ENCODE measurements at regions not wholly inside any gene's neighbourhood (a gene's known extent, or its start where the extent isn't known, plus 50 kb on each side); places are given as distances from the start of the nearest gene placed in this dataset.
"Not testable (repeated sequence)": the region's sequence is repeated elsewhere in the genome, so short reads cannot be mapped to it uniquely, and the experiment has no call there.

DNA sequence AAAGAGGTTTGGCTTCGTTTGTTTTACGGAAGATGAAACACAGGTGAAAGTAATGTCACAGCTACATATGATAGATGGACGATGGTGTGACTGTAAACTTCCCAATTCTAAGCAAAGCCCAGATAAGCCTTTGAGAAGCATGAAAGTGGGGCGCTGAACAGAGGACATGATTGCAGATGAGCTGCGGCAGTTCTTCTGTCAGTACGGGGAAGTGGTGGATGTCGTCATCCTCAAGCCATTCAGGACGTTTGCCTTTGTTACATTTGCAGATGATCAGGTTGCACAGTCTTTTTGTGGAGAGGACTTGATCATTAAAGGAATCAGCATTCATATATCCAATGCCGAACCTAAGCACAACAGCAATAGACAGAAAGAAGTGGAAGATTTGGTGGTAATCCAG is 111.5 kb upstream of the DIAPH3 start (continued):
- TF ChIP-seq, protein P1, sequence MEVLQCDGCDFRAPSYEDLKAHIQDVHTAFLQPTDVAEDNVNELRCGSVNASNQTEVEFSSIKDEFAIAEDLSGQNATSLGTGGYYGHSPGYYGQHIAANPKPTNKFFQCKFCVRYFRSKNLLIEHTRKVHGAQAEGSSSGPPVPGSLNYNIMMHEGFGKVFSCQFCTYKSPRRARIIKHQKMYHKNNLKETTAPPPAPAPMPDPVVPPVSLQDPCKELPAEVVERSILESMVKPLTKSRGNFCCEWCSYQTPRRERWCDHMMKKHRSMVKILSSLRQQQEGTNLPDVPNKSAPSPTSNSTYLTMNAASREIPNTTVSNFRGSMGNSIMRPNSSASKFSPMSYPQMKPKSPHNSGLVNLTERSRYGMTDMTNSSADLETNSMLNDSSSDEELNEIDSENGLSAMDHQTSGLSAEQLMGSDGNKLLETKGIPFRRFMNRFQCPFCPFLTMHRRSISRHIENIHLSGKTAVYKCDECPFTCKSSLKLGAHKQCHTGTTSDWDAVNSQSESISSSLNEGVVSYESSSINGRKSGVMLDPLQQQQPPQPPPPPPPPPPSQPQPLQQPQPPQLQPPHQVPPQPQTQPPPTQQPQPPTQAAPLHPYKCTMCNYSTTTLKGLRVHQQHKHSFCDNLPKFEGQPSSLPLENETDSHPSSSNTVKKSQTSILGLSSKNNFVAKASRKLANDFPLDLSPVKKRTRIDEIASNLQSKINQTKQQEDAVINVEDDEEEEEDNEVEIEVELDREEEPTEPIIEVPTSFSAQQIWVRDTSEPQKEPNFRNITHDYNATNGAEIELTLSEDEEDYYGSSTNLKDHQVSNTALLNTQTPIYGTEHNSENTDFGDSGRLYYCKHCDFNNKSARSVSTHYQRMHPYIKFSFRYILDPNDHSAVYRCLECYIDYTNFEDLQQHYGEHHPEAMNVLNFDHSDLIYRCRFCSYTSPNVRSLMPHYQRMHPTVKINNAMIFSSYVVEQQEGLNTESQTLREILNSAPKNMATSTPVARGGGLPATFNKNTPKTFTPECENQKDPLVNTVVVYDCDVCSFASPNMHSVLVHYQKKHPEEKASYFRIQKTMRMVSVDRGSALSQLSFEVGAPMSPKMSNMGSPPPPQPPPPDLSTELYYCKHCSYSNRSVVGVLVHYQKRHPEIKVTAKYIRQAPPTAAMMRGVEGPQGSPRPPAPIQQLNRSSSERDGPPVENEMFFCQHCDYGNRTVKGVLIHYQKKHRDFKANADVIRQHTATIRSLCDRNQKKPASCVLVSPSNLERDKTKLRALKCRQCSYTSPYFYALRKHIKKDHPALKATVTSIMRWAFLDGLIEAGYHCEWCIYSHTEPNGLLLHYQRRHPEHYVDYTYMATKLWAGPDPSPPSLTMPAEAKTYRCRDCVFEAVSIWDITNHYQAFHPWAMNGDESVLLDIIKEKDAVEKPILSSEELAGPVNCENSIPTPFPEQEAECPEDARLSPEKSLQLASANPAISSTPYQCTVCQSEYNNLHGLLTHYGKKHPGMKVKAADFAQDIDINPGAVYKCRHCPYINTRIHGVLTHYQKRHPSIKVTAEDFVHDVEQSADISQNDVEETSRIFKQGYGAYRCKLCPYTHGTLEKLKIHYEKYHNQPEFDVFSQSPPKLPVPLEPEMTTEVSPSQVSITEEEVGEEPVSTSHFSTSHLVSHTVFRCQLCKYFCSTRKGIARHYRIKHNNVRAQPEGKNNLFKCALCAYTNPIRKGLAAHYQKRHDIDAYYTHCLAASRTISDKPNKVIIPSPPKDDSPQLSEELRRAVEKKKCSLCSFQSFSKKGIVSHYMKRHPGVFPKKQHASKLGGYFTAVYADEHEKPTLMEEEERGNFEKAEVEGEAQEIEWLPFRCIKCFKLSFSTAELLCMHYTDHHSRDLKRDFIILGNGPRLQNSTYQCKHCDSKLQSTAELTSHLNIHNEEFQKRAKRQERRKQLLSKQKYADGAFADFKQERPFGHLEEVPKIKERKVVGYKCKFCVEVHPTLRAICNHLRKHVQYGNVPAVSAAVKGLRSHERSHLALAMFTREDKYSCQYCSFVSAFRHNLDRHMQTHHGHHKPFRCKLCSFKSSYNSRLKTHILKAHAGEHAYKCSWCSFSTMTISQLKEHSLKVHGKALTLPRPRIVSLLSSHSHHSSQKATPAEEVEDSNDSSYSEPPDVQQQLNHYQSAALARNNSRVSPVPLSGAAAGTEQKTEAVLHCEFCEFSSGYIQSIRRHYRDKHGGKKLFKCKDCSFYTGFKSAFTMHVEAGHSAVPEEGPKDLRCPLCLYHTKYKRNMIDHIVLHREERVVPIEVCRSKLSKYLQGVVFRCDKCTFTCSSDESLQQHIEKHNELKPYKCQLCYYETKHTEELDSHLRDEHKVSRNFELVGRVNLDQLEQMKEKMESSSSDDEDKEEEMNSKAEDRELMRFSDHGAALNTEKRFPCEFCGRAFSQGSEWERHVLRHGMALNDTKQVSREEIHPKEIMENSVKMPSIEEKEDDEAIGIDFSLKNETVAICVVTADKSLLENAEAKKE (CRISPR knock-in tag; IDR thresholded peaks at IDR 0.05), result no peak
- TF ChIP-seq, protein P2, sequence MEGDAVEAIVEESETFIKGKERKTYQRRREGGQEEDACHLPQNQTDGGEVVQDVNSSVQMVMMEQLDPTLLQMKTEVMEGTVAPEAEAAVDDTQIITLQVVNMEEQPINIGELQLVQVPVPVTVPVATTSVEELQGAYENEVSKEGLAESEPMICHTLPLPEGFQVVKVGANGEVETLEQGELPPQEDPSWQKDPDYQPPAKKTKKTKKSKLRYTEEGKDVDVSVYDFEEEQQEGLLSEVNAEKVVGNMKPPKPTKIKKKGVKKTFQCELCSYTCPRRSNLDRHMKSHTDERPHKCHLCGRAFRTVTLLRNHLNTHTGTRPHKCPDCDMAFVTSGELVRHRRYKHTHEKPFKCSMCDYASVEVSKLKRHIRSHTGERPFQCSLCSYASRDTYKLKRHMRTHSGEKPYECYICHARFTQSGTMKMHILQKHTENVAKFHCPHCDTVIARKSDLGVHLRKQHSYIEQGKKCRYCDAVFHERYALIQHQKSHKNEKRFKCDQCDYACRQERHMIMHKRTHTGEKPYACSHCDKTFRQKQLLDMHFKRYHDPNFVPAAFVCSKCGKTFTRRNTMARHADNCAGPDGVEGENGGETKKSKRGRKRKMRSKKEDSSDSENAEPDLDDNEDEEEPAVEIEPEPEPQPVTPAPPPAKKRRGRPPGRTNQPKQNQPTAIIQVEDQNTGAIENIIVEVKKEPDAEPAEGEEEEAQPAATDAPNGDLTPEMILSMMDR (conservative IDR thresholded peaks at IDR 0.05; ENCODE audit: low read depth in 2 of 2), result no peak
- TF ChIP-seq ZNF331 (CRISPR knock-in tag; IDR thresholded peaks at IDR 0.05; ENCODE audit: low read depth), result no peak

DNA sequence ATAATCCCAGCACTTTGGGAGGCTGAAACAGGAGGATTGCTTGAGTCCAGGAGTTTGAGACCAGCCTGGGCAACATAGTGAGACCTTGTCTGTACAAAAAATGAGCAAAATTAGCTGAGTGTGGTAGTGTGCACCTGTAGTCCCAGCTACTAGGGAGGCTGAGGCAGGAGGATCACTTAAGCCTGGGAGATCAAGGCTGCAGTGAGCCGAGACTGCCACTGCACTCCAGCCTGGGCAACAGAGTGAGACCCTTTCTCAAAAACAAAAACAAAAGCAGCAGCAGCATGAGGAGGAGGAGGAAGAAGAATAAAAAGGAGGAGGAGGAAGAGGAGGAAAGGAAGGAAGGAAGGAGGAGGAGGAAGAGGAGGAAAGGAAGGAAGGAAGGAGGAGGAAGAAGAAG is 116.5 kb upstream of the TDRD3 start:
- H3K9me3 Mint-ChIP-seq; H3K27ac ChIP-seq (ENCODE audit: low read depth); H4K20me1 ChIP-seq (replicated peaks; ENCODE audit: insufficient read depth); H3K36me3 ChIP-seq (ENCODE audit: insufficient read depth); H3K27ac Mint-ChIP-seq; H3F3A ChIP-seq (replicated peaks; ENCODE audit: low read depth); H3K9me2 ChIP-seq (ENCODE audit: insufficient read depth); H3K4me3 Mint-ChIP-seq; H2AFZ ChIP-seq; DNase-seq (ENCODE audit: low spot score); ATAC-seq; H3K36me3 Mint-ChIP-seq (ENCODE audit: low read depth); H3K27me3 Mint-ChIP-seq (ENCODE audit: insufficient read depth, low read depth, poor library complexity); H3K27me3 ChIP-seq (ENCODE audit: insufficient read depth); H3K4me1 ChIP-seq (ENCODE audit: insufficient read depth); H3K4me2 ChIP-seq; H3K4me3 ChIP-seq; H3K79me2 ChIP-seq (replicated peaks; ENCODE audit: insufficient read depth): not testable (repeated sequence)
- H3K4me1 Mint-ChIP-seq, result peaks cover 18% of the 10 kb centered on the region
